ENCODE measurements at regions not wholly inside any gene's neighbourhood (a gene's known extent, or its start where the extent isn't known, plus 50 kb on each side); places are given as distances from the start of the nearest gene placed in this dataset.

- no peaks in the 10 kb centered on the region for H3K36me3 ChIP-seq (replicated peaks; ENCODE audit: insufficient read depth, low read depth)
- H2AFZ ChIP-seq: no peak overlapping the region
- H3K4me1 ChIP-seq (ENCODE audit: insufficient read depth): no peaks in the 10 kb centered on the region
- H3K4me3 ChIP-seq: no peak overlapping the region
- no peaks in the 10 kb centered on the region for H3K9me2 ChIP-seq (replicated peaks; ENCODE audit: insufficient read depth)
- H3K9me3 ChIP-seq (ENCODE audit: low read depth): no peaks in the 10 kb centered on the region
- no peaks in the 10 kb centered on the region for H4K20me1 ChIP-seq (ENCODE audit: insufficient read depth, poor library complexity, severe bottlenecking)
- WGBS (ENCODE audit: low lambda C conversion rate, missing lambda C conversion rate): 86% methylated on average over 4 of the region's 4 CpGs
- no peak for DNase-seq (ENCODE audit: low spot score)
- no peak overlapping the region for H3K27ac ChIP-seq
- no peak overlapping the region for H3K4me2 ChIP-seq
- H3K27me3 ChIP-seq: no peaks in the 10 kb centered on the region
- no peaks in the 10 kb centered on the region for H3K79me2 ChIP-seq
- TF ChIP-seq EZH2 (IDR thresholded peaks at IDR 0.05; ENCODE audit: borderline replicate concordance) (no peak), CTCF (IDR thresholded peaks at IDR 0.05; ENCODE audit: poor library complexity) (no peak), EZH2phosphoT487 (IDR thresholded peaks at IDR 0.05; ENCODE audit: low read depth, severe bottlenecking, unreplicated experiment) (no peak)
Measured at GRCh38 chr10:4011136-4011812, 226.3 kb upstream of the KLF6 start.

- no peak for TF ChIP-seq EZH2phosphoT487 (IDR thresholded peaks at IDR 0.05; ENCODE audit: low read depth, severe bottlenecking, unreplicated experiment)
- TF ChIP-seq EZH2 (IDR thresholded peaks at IDR 0.05; ENCODE audit: borderline replicate concordance): no peak
- H3K36me3 ChIP-seq (replicated peaks; ENCODE audit: insufficient read depth, low read depth): no peaks in the 10 kb centered on the region
Measured at GRCh38 chr10:4008676-4009382, 223.8 kb upstream of the KLF6 start.

GRCh38 chr10:4007771-4008170 lies 222.8 kb upstream of the KLF6 start:
- H3K9me2 ChIP-seq (replicated peaks; ENCODE audit: insufficient read depth): no peaks in the 10 kb centered on the region
- no peak overlapping the region for H3K27ac ChIP-seq
- no peak for DNase-seq (ENCODE audit: low spot score)
- no peaks in the 10 kb centered on the region for H3K4me1 ChIP-seq (ENCODE audit: insufficient read depth)
- no peaks in the 10 kb centered on the region for H3K27me3 ChIP-seq
- no peaks in the 10 kb centered on the region for H3K9me3 ChIP-seq (ENCODE audit: low read depth)
- H3K4me3 ChIP-seq: no peak overlapping the region
- H3K79me2 ChIP-seq: no peaks in the 10 kb centered on the region
- H3K36me3 ChIP-seq (replicated peaks; ENCODE audit: insufficient read depth, low read depth): no peaks in the 10 kb centered on the region
- H4K20me1 ChIP-seq (ENCODE audit: insufficient read depth, poor library complexity, severe bottlenecking): no peaks in the 10 kb centered on the region
- 74% methylated on average over 4 of the region's 4 CpGs for WGBS (ENCODE audit: low lambda C conversion rate, missing lambda C conversion rate)
- no peak overlapping the region for H2AFZ ChIP-seq
- no peak overlapping the region for H3K4me2 ChIP-seq
- no peak for TF ChIP-seq EZH2 (IDR thresholded peaks at IDR 0.05; ENCODE audit: borderline replicate concordance)
- TF ChIP-seq EZH2phosphoT487 (IDR thresholded peaks at IDR 0.05; ENCODE audit: low read depth, severe bottlenecking, unreplicated experiment): no peak
- no peak for TF ChIP-seq CTCF (IDR thresholded peaks at IDR 0.05; ENCODE audit: poor library complexity)

More at GRCh38 chr10:4008676-4009382, 223.8 kb upstream of the KLF6 start:
- H3K27me3 ChIP-seq: no peaks in the 10 kb centered on the region
- no peaks in the 10 kb centered on the region for H3K9me3 ChIP-seq (ENCODE audit: low read depth)
- WGBS (ENCODE audit: low lambda C conversion rate, missing lambda C conversion rate): 92% methylated on average over 7 of the region's 7 CpGs
- H3K4me2 ChIP-seq: no peak overlapping the region
- no peak overlapping the region for H3K27ac ChIP-seq
- no peak overlapping the region for H2AFZ ChIP-seq
- H3K9me2 ChIP-seq (replicated peaks; ENCODE audit: insufficient read depth): no peaks in the 10 kb centered on the region
- H4K20me1 ChIP-seq (ENCODE audit: insufficient read depth, poor library complexity, severe bottlenecking): no peaks in the 10 kb centered on the region
- H3K79me2 ChIP-seq: no peaks in the 10 kb centered on the region
- no peak overlapping the region for H3K4me3 ChIP-seq
- H3K4me1 ChIP-seq (ENCODE audit: insufficient read depth): no peaks in the 10 kb centered on the region
- no peak for DNase-seq (ENCODE audit: low spot score)

DNA sequence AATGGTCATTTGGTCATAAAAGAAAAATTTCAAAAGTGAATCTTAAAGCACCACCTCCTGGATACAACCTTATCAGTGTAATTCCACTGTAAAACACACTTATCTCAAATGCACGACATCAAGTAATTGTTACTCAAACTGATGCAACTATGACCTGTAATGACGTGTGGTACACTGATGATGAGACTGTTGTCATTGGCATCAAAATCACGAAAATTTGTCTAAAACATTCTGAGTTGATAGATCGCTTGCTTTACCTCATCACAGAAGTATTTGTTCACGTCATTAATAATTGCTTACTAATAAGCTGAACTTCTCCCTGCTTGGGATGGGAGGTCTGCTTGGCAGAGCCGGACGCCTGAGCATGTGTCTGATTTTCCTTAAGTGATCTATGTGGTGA lies 221.8 kb upstream of the KLF6 start:
- no peaks in the 10 kb centered on the region for H3K4me1 ChIP-seq (ENCODE audit: insufficient read depth)
- H3K27me3 ChIP-seq: no peaks in the 10 kb centered on the region
- no peaks in the 10 kb centered on the region for H3K9me3 ChIP-seq (ENCODE audit: low read depth)
- H2AFZ ChIP-seq: no peak overlapping the region
- no peaks in the 10 kb centered on the region for H4K20me1 ChIP-seq (ENCODE audit: insufficient read depth, poor library complexity, severe bottlenecking)
- no peak overlapping the region for H3K27ac ChIP-seq
- H3K36me3 ChIP-seq (replicated peaks; ENCODE audit: insufficient read depth, low read depth): no peaks in the 10 kb centered on the region
- 84% methylated on average over 7 of the region's 7 CpGs for WGBS (ENCODE audit: low lambda C conversion rate, missing lambda C conversion rate)
- no peaks in the 10 kb centered on the region for H3K79me2 ChIP-seq
- H3K4me3 ChIP-seq: no peak overlapping the region
- H3K4me2 ChIP-seq: no peak overlapping the region
- DNase-seq (ENCODE audit: low spot score): no peak
- TF ChIP-seq EZH2 (IDR thresholded peaks at IDR 0.05; ENCODE audit: borderline replicate concordance) (no peak), CTCF (IDR thresholded peaks at IDR 0.05; ENCODE audit: poor library complexity) (no peak), EZH2phosphoT487 (IDR thresholded peaks at IDR 0.05; ENCODE audit: low read depth, severe bottlenecking, unreplicated experiment) (no peak)
- H3K9me2 ChIP-seq (replicated peaks; ENCODE audit: insufficient read depth): no peaks in the 10 kb centered on the region
